H1 (cell line): ENCODE measurements at regions not wholly inside any gene's neighbourhood (a gene's known extent, or its start where the extent isn't known, plus 50 kb on each side); places are given as distances from the start of the nearest gene placed in this dataset.

Source experiments
- CTCF ChIA-PET: fragments of 300-600 bp; sonication (Branson Sonifier 250); formaldehyde crosslinking; loops from one replicate; lab custom pipeline; 2021; ENCODE audit not compliant: partially characterized antibody; lab: Charles Lee
- POLR2A ChIA-PET: fragments of 300-600 bp; sonication (Branson Sonifier 250); formaldehyde crosslinking; loops from one replicate; lab custom pipeline; 2021; ENCODE audit warnings: inconsistent platforms; ENCODE audit not compliant: partially characterized antibody; lab: Charles Lee
- DNase-seq, 2 experiments: peaks; one replicate each; pipeline versions ENCODE4 v3.0.0 to v3.0.0-alpha.2; 2010 to 2022; ENCODE audit warnings: low spot score in 2 of 2, low read depth in 1 of 2, mixed read lengths in 1 of 2
- FAIRE-seq: peaks from 2 replicates; lab custom pipeline; 2011; peaks lifted over from hg19 to GRCh38; lab: Jason Lieb, UNC
- H2AFZ ChIP-seq: 2 replicates; pipeline ENCODE4 v1.8.1; 2012; ENCODE audit warnings: low read length, inconsistent platforms
- H2AK5ac ChIP-seq: 2 replicates; pipeline ENCODE4 v1.6.1; 2013; ENCODE audit warnings: low read depth, low read length
- H2BK120ac ChIP-seq: replicated peaks from 2 replicates; pipeline ENCODE3; 2013; ENCODE audit warnings: low read depth, low read length, inconsistent platforms
- H2BK12ac ChIP-seq: 2 replicates; pipeline ENCODE4 v1.6.1; 2013; ENCODE audit warnings: low read depth, low read length
- H2BK15ac ChIP-seq: 2 replicates; pipeline ENCODE4 v1.6.1; 2013; ENCODE audit warnings: low read length
- H2BK20ac ChIP-seq: 2 replicates; pipeline ENCODE4 v1.6.1; 2013; ENCODE audit warnings: low read length
- H2BK5ac ChIP-seq: 2 replicates; pipeline ENCODE4 v1.6.1; 2013; ENCODE audit warnings: low read depth, low read length
- H3K14ac ChIP-seq: 2 replicates; pipeline ENCODE4 v1.6.1; 2013; ENCODE audit warnings: inconsistent platforms; ENCODE audit not compliant: insufficient read length
- H3K18ac ChIP-seq: 2 replicates; pipeline ENCODE4 v1.6.1; 2013; ENCODE audit warnings: low read length; ENCODE audit errors: extremely low read depth
- H3K23ac ChIP-seq: 2 replicates; pipeline ENCODE4 v1.6.1; 2013; ENCODE audit warnings: inconsistent platforms; ENCODE audit not compliant: insufficient read length
- H3K23me2 ChIP-seq: 2 replicates; pipeline ENCODE4 v1.6.1; 2013; ENCODE audit warnings: low read depth, low read length
- H3K27ac ChIP-seq: 2 replicates; pipeline ENCODE4 v1.6.1; 2011; ENCODE audit warnings: low read depth, low read length, inconsistent platforms
- H3K27me3 ChIP-seq, 4 experiments: replicated peaks in 1 of 4; 1 replicate in 1 of 4; 2 replicates in 3 of 4; pipeline versions ENCODE4 v1.6.1 to v1.8.1; 2011 to 2013; ENCODE audit warnings: low read length in 3 of 4, mild to moderate bottlenecking in 3 of 4, inconsistent platforms in 2 of 4, mixed read lengths in 2 of 4, moderate library complexity in 1 of 4; ENCODE audit not compliant: control insufficient read depth in 3 of 4, insufficient read depth in 3 of 4; ENCODE audit errors: extremely low read depth in 1 of 4
- H3K36me3 ChIP-seq, 4 experiments: 2 replicates each; pipeline versions ENCODE4 v1.6.1 to v1.8.1; 2011 to 2013; ENCODE audit warnings: mild to moderate bottlenecking in 4 of 4, low read length in 3 of 4, moderate library complexity in 2 of 4, control low read depth in 1 of 4, inconsistent platforms in 1 of 4; ENCODE audit not compliant: insufficient read depth in 4 of 4, control insufficient read depth in 2 of 4
- H3K4ac ChIP-seq: replicated peaks from 2 replicates; pipeline ENCODE3; 2013; ENCODE audit warnings: low read length, low read depth, mixed read lengths, inconsistent platforms; ENCODE audit not compliant: insufficient read length
- H3K4me1 ChIP-seq, 4 experiments: replicated peaks in 1 of 4; 1 replicate in 1 of 4; 2 replicates in 3 of 4; pipeline versions ENCODE4 v1.6.1 to v1.8.1; 2011 to 2013; ENCODE audit warnings: low read length in 3 of 4, inconsistent platforms in 2 of 4, mixed read lengths in 1 of 4; ENCODE audit not compliant: insufficient read depth in 4 of 4, control insufficient read depth in 3 of 4
- H3K4me2 ChIP-seq, 2 experiments: 2 replicates each; pipeline versions ENCODE4 v1.6.1 to v1.8.1; 2011 to 2013; ENCODE audit warnings: low read depth in 2 of 2, low read length in 2 of 2, control low read depth in 1 of 2, inconsistent platforms in 1 of 2, mild to moderate bottlenecking in 1 of 2; ENCODE audit not compliant: insufficient read depth in 1 of 2
- H3K4me3 ChIP-seq, 4 experiments: fragments of 200-600, 300-600 bp in 1 of 4; sonication (generic), shearing (Covaris generic), sonication (Bioruptor Twin) in 1 of 4; 2 replicates each; pipeline versions ENCODE4 v1.5.1 to v1.8.1; 2011 to 2016; ENCODE audit warnings: low read length in 4 of 4, low read depth in 3 of 4, control low read depth in 2 of 4, inconsistent platforms in 2 of 4, mild to moderate bottlenecking in 2 of 4, mixed read lengths in 1 of 4, moderate library complexity in 1 of 4; ENCODE audit not compliant: insufficient read depth in 2 of 4; ENCODE audit errors: extremely low read depth in 1 of 4
- H3K56ac ChIP-seq: replicated peaks from 2 replicates; pipeline ENCODE3; 2013; ENCODE audit warnings: low read depth, mild to moderate bottlenecking, mixed read lengths, low read length, inconsistent platforms; ENCODE audit not compliant: insufficient read length
- H3K79me1 ChIP-seq: 2 replicates; pipeline ENCODE4 v1.6.1; 2013; ENCODE audit warnings: low read depth, low read length, control low read depth
- H3K79me2 ChIP-seq, 2 experiments: 2 replicates each; pipeline versions ENCODE4 v1.6.1 to v1.8.1; 2012 to 2013; ENCODE audit warnings: low read length in 2 of 2, mild to moderate bottlenecking in 2 of 2, inconsistent platforms in 1 of 2; ENCODE audit not compliant: insufficient read depth in 2 of 2, control insufficient read depth in 1 of 2
- H3K9ac ChIP-seq, 4 experiments: replicated peaks in 1 of 4; 1 replicate in 1 of 4; 2 replicates in 3 of 4; pipeline versions ENCODE4 v1.6.1 to v1.8.1; 2011 to 2013; ENCODE audit warnings: low read depth in 3 of 4, low read length in 3 of 4, control low read depth in 2 of 4, mild to moderate bottlenecking in 2 of 4, moderate library complexity in 2 of 4, inconsistent platforms in 1 of 4; ENCODE audit errors: extremely low read depth in 1 of 4
- H3K9me3 ChIP-seq, 2 experiments: 2 replicates each; pipeline versions ENCODE4 v1.6.1 to v1.8.1; 2012 to 2013; ENCODE audit warnings: mild to moderate bottlenecking in 2 of 2, moderate library complexity in 2 of 2, control low read depth in 1 of 2, inconsistent platforms in 1 of 2, low read depth in 1 of 2, low read length in 1 of 2, mixed read lengths in 1 of 2; ENCODE audit not compliant: insufficient read depth in 2 of 2
- H4K20me1 ChIP-seq, 2 experiments: replicated peaks in 1 of 2; 2 replicates each; pipeline versions ENCODE3 to v1.8.1; 2011 to 2013; ENCODE audit warnings: inconsistent platforms in 2 of 2, low read length in 2 of 2, mild to moderate bottlenecking in 1 of 2; ENCODE audit not compliant: insufficient read depth in 2 of 2, control insufficient read depth in 1 of 2
- H4K5ac ChIP-seq: 2 replicates; pipeline ENCODE4 v1.6.1; 2013; ENCODE audit warnings: low read length, low read depth, mixed read lengths, inconsistent platforms; ENCODE audit not compliant: insufficient read length
- H4K8ac ChIP-seq: 2 replicates; pipeline ENCODE4 v1.8.0; 2013; ENCODE audit warnings: mild to moderate bottlenecking, moderate library complexity, low read length, inconsistent platforms; ENCODE audit not compliant: insufficient read depth; ENCODE audit errors: extremely low read depth
- H4K91ac ChIP-seq: replicated peaks from 2 replicates; pipeline ENCODE3; 2013; ENCODE audit warnings: low read length, mixed read lengths, inconsistent platforms; ENCODE audit not compliant: insufficient read length
- BCL11A ChIP-seq, 2 experiments: IDR thresholded peaks; one replicate each; pipeline ENCODE4 v1.6.1; 2011; ENCODE audit warnings: low read depth in 2 of 2, low read length in 2 of 2, mild to moderate bottlenecking in 2 of 2
- CBX5 ChIP-seq: fragments of 300-800, 300-1000 bp; sonication (generic); IDR thresholded peaks from 2 replicates; pipeline ENCODE4 v1.7.1; 2016; ENCODE audit warnings: antibody characterized with exemption, low read length, low read depth
- EP300 ChIP-seq, 2 experiments: IDR thresholded peaks; 1 replicate in 1 of 2; 2 replicates in 1 of 2; pipeline ENCODE4 v1.6.1; 2011 to 2012; ENCODE audit warnings: low read depth in 2 of 2, low read length in 2 of 2, mild to moderate bottlenecking in 2 of 2, borderline replicate concordance in 1 of 2, inconsistent platforms in 1 of 2, moderate library complexity in 1 of 2
- HDAC6 ChIP-seq: IDR thresholded peaks from one replicate; pipeline ENCODE4 v1.7.1; 2012; ENCODE audit warnings: low read depth, mild to moderate bottlenecking, inconsistent platforms, low read length, moderate library complexity
- JUN ChIP-seq: IDR thresholded peaks from 2 replicates; pipeline ENCODE4 v1.6.1; 2011; ENCODE audit warnings: low read depth, mild to moderate bottlenecking, improper control_type of control experiment, low read length
- RBBP5 ChIP-seq: IDR thresholded peaks from 2 replicates; pipeline ENCODE4 v1.7.1; 2012; ENCODE audit warnings: low read depth, mild to moderate bottlenecking, inconsistent platforms, low read length, moderate library complexity, borderline replicate concordance
- TAF1 ChIP-seq: IDR thresholded peaks from 2 replicates; pipeline ENCODE4 v1.6.1; 2011; ENCODE audit warnings: mild to moderate bottlenecking, low read depth, low read length
- ZNF274 ChIP-seq: IDR thresholded peaks from 2 replicates; pipeline ENCODE4 v1.7.0; 2012; ENCODE audit warnings: low read length, borderline replicate concordance; ENCODE audit errors: extremely low read depth
- WGBS, 2 experiments: shearing (Covaris generic) in 1 of 2; methylation state at CpG; one replicate each; pipeline versions ENCODE4 v1.1.6 to v1.1.7; 2013 to 2015; ENCODE audit warnings: low lambda C conversion rate in 2 of 2, mixed read lengths in 2 of 2, inconsistent platforms in 1 of 2, low coverage in 1 of 2, missing lambda C conversion rate in 1 of 2; ENCODE audit not compliant: insufficient replicate concordance in 2 of 2, insufficient coverage in 1 of 2, insufficient read length in 1 of 2; ENCODE audit errors: extremely low coverage in 1 of 2, missing lambda C conversion rate in 1 of 2; 5-methylcytosine and 5-hydroxymethylcytosine counted together

GRCh38 chr9:13491138-13491492 is 211.6 kb upstream of the MPDZ start:
- peak overlapping the region; percentile 86 for H4K5ac ChIP-seq
- no peaks in the 10 kb centered on the region for H3K27me3 ChIP-seq
- no peak overlapping the region for H2AFZ ChIP-seq
- no peaks in the 10 kb centered on the region for H3K23me2 ChIP-seq
- no peaks in the 10 kb centered on the region for H3K79me1 ChIP-seq
- TF ChIP-seq EP300 (IDR thresholded peaks at IDR 0.05; ENCODE audit: borderline replicate concordance in 1 of 2, low read depth in 2 of 2, low read length in 2 of 2) (no peak), BCL11A (IDR thresholded peaks at IDR 0.05; ENCODE audit: low read depth in 2 of 2, low read length in 2 of 2) (no peak), RBBP5 (no peak), JUN (no peak), ZNF274 (no peak), HDAC6 (no peak), TAF1 (no peak), CBX5 (no peak)
- no peaks in the 10 kb centered on the region for H3K36me3 ChIP-seq
- no peaks in the 10 kb centered on the region for H3K79me2 ChIP-seq
- 0% methylated on average over 1 of the region's 1 CpG; no CpG with 5 or more reads in 1 of the 2 experiments for WGBS, 2 experiments
- ChIA-PET POLR2A (interaction anchor here (0.7 to 2.0 kb wide), 5 partner anchors 20 to 117 kb away, joined by 3 to 4 read pairs (median 3); no protein-coding TSS in a partner anchor), CTCF (interaction anchor here (1.0 to 2.0 kb wide), 2 partner anchors 63 to 862 kb away, joined by 3 to 6 read pairs; no protein-coding TSS in a partner anchor)
- DNase-seq (no peak), FAIRE-seq (no peak)
- H3K56ac ChIP-seq, result no peak overlapping the region
- H2AK5ac ChIP-seq, result no peak overlapping the region
- no peak overlapping the region for H2BK12ac ChIP-seq
- peaks cover 4 to 25% (median 25%) of the 10 kb centered on the region in 4 experiments; a peak in 5 of 7 replicates for H3K4me1 ChIP-seq
- H3K23ac ChIP-seq, result no peak overlapping the region
- H3K27ac ChIP-seq, result peak overlapping the region; percentile 24; the same call in 1 of the 2 replicates
- no peak overlapping the region for H2BK120ac ChIP-seq
- H3K18ac ChIP-seq, result peak overlapping the region; percentile 9; the same call in 1 of the 2 replicates
- H2BK5ac ChIP-seq, result no peak overlapping the region
- H4K8ac ChIP-seq, result no peak overlapping the region
- no peak overlapping the region for H4K91ac ChIP-seq
- H3K4ac ChIP-seq, result no peak overlapping the region
- H2BK20ac ChIP-seq, result no peak overlapping the region
- peak overlapping the region; percentile 40 to 63; a peak in 3 of 4 replicates for H3K4me2 ChIP-seq
- H3K9me3 ChIP-seq, result peaks cover 0 to 3% of the 10 kb centered on the region in 2 experiments; a peak in 2 of 4 replicates
- H3K14ac ChIP-seq, result no peak overlapping the region
- no peak overlapping the region for H2BK15ac ChIP-seq
- no peak overlapping the region for H3K9ac ChIP-seq
- H4K20me1 ChIP-seq, result no peaks in the 10 kb centered on the region
- H3K4me3 ChIP-seq, result peak overlapping the region in 1 of 4 experiments; percentile 33; a peak in 1 of 8 replicates
